GM18508 (cell line): ENCODE measurements at regions not wholly inside any gene's neighbourhood (a gene's known extent, or its start where the extent isn't known, plus 50 kb on each side); places are given as distances from the start of the nearest gene placed in this dataset.

ENCODE experiments used
- ATAC-seq: cut with Tn5 transposase; IDR thresholded peaks from one replicate; pipeline ENCODE4 v1.9.1; 2021; ENCODE audit warnings: moderate number of reproducible peaks; ENCODE audit not compliant: insufficient read depth, unreplicated experiment

DNA sequence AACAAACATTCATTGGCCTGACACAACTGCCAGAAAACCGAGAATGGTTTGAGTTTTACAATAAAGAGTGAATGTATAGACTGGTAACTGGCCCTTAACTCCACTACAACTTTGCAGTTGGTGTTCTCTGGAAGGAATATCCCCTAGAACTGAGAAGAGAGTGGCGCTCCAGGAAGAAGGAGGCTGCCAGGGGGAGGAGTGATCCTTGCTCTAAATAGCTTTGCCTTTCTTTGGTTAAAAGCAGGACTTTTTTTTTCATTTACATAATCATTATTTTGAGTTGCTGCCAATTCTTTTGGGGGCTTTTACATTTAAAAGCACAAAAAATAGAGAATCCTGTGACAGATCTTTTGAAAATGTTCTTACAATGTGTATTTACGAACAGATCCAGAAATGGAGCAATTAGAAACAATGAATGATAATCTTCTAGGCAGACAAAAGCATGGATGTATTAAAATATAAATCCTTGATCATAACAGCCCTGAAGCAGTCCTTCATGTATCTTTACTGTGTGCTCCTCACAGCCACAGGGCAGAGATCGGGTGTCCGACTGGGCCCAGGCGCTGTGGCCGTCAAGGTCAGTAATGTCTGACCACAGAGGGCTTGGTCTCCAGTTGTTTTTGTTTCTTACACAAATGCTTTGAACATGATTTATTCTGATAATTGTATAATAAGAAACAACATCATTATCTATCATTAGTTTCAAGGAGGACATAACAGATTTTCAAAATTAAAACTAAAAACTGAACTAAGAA, 612.2 kb downstream of the HDGFL1 start:
- ATAC-seq: no peak

GRCh38 chr6:23183846-23184245, 614.5 kb downstream of the HDGFL1 start:
- no peak for ATAC-seq

DNA sequence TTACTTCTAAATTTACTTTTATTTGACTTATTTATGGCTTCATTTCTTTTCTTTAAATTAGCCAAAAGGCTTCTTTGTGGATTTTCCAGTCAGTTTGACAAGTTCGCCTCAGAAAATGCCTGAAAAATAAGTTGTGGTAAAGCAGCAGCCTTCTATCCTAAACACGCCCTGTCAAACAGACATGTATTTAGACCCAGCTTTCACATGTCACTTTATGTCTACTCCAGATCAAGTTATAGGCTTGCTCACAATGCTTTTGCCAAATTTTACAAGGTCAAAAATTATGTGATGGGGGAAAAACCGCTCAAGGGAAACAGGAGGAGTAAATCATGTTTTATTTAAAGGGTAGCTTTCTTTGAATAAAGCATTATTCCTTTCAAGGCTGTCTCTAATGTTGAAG, 615.0 kb downstream of the HDGFL1 start:
- no peak for ATAC-seq

GRCh38 chr6:23195487-23195886, 626.1 kb downstream of the HDGFL1 start:
- no peak for ATAC-seq

DNA sequence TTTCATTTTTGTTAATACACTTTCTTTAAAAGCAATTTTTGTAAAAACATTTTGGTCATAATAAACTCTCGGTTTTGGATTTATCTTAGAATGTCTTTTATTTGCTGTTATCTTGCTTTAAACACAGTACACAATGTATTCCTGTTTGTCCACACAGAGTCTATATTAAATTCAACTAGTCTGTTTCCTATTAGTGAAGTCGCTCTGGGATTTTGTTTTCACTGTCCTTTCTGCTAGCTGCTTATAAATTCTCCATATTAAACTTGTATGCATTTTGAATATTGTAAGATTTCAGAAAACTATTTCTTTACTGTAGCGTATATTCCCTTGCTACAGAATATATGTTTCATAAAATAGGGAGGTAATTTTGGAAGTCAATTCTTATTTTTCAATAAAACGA, 630.2 kb downstream of the HDGFL1 start:
- no peak for ATAC-seq

GRCh38 chr6:23200946-23201345, 631.6 kb downstream of the HDGFL1 start:
- ATAC-seq: no peak

DNA sequence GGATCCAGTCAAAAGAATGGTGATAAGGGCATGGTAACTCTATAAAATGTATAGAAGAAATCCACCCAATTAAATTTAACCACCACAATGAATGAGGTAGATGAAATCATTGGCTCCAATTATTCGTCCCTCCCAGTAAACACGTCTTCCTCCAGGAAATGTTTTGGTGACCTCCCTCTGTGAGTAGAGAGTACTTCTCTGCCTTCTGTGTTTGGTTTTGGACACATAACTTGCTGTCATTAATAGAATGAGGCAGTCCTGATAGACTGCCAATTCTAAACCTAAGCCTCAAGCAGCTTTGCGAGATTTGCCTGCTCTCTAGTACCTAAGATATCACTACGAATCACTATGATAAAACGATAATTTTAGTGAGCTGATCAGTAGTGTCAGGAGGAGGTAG, 632.8 kb downstream of the HDGFL1 start:
- no peak for ATAC-seq

DNA sequence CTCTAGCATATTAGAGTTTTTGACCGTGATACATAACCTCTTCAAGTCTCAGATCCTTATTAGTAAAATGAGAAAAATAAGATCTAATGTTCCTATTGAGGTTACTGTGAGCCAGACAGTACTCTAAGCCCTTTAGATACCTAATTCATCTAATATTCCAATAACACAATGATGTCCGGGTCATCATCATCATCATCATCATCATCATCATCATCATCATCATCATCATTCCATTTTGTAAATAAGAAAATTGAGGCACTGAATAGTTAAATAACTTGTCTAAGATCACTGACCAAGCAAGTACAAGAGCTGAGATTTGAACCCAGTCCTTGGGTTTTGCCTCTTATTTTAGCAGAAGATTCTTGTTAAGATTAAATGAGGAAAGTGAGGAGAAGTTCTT, 643.0 kb downstream of the HDGFL1 start:
- no peak for ATAC-seq

DNA sequence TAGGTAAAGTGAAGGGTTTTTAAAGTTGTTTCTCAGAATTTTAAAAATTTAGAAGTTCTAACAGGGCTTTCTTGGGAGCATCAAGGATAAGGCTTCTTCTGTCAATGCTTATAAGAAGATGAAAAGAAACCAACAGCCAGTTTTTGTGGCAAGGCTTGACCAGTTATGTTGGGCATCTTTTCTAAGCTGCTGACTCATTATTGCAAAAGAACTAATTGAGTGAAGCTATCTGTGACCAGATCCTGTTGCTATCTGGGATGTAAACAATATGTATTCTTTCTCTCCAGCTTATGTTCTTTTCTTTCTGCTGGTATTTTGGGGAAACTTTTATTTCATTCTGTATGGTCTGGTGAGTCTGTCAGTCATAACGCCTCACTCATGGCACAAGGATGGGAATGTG, 643.8 kb downstream of the HDGFL1 start:
- ATAC-seq: no peak

DNA sequence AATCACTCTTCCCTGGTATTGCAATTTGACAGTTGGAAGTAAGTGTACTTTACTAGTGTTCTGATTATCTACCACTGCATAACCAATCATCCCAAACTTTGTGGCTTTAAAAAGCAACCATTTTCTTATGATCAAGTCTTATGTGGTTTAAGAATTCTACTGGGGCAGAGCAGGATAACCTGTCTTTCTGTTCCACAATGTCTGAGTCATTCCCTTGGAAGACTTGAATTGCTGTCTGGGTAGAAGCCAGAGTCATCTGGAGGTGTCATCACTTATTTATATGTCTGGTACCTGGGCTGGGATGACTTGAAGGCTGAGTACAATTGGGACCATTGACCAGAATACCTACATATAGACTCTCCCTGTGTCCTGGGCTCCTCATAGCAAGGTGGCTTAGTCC, 644.3 kb downstream of the HDGFL1 start:
- no peak for ATAC-seq

DNA sequence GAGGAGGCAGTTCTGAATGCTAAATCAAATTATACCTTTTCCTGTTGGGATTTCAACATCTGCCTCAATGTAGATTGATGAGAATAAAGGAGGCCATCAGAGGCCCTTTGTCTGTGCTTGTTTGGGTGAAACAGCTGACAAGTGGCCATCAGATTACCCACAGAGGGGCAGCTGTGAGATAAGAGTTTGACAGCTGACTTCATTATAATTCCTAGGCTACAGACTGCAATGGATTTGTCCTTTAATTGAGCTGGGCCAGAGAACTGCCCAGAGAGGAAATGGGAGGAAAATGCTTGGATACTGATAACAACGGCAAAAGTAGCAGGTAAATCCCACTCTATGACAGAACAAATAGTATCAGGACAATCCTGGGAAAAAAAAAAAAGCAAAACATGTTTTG, 649.4 kb downstream of the HDGFL1 start:
- no peak for ATAC-seq

GRCh38 chr6:23222724-23223123, 653.4 kb downstream of the HDGFL1 start:
- no peak for ATAC-seq

GRCh38 chr6:23224540-23224939, 655.2 kb downstream of the HDGFL1 start:
- no peak for ATAC-seq

- no peak for ATAC-seq
These were observed 659.2 kb downstream of the HDGFL1 start for GRCh38 chr6:23228439-23229024.

DNA sequence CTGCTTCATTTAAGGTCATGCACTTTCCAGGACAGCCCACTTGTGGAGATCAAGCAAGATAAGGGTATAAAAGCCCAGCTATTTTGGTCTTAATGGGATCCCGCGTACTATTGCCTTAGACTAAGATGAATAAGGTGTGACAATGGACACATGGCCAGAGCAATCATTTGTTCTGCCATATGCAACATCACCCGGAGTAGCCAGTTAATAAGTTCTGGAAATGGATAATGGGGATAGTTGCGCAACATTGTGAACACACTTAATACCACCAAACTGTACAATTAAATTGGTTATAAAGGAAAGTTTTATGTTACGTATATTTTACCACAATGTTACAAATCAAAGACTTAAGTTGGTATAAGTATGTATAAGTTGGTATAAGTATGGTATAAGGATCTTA, 674.5 kb downstream of the HDGFL1 start:
- ATAC-seq: no peak

DNA sequence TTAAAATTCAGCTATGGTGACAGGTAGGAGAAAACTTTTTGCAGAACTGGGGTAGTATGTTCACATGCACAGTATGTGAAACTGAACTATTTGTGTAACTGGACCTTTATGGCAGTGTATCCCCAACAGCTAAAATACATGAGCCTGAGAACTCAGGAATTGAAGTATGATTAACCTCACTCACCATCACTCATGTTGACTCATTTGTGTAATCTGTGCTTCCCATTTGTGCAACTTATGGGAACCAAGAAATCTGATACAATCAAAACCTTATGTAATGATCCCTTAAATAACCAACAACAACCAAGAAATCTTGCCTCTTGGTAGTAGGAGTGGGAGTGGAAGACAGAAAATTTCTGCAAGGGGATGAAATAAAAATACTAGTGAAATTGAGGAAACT, 674.9 kb downstream of the HDGFL1 start:
- no peak for ATAC-seq

DNA sequence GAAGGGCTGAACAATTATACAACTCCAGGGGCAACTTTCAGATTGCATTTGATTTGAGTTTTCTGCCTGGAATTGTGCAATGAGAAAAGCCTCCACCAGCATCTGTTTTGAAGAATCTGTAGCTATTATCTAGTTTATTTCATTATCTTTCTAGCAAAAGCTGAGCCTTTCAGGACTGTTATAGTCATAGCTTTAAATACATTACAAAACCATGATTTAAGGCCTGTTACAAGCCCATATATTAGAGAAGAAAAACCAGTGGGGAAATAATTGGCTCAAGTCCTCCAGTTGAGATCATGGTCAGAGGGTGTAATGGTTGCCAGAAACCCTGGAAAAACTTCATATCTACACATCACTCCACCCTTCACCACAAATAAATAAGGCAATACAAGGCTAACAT, 676.2 kb downstream of the HDGFL1 start:
- no peak for ATAC-seq

GRCh38 chr6:23246896-23247295, 677.5 kb downstream of the HDGFL1 start:
- ATAC-seq: no peak

- ATAC-seq: no peak
These were observed 681.2 kb downstream of the HDGFL1 start for GRCh38 chr6:23250556-23250955.

DNA sequence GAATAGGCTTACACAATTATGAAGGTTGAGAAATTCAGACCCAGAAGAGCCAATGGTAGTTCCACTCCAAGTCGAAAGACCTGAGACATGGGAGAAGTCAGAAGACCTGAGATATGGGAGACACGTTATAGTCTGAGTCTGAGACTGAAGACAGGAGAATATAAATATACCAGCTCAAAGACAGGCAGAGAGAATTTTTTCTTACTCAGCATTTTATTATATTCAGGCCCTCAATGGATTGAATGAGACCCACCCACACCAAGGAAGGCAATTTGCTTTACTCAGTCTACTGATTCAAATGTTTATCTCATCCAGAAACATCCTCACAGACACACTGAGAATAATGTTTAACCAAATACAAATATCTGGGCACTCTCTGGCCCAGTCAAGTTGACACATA, 693.5 kb downstream of the HDGFL1 start:
- ATAC-seq: no peak

DNA sequence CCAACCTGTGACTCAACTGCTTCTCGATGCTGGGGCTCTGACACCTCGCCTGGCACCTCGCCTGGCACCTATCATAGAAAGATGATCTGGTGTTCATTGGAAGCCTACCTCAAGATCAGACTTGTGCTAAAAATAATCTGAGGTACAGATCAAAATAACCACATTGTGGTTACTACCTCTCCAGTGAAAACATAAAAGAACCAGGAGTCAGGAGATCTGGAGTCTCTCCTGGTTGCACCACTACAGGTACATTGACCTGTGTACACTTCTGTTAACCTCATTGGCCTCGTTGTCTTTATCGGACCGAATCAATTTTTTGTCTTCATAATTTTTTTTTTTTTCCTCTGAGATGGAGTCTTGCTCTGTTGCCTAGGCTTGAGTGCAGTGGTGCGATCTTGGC, 695.9 kb downstream of the HDGFL1 start:
- no peak for ATAC-seq

DNA sequence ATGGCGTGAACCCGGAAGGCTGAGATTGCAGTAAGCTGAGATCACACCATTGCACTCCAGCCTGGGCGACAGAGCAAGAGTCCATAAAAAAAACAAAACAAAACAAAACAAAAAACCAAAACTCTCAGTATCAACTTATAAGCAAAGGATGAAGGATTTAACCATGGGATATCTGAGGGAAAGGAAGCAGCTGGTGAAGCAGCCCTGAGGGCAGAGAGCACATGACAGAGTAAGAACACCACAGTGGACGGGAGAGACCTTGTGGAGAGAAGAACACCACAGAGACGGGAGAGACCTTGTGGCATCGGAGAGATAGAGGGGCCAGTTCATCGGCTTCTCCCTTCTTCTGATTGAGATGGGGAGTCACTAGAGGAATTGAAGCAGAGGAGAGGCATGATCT, 697.2 kb downstream of the HDGFL1 start:
- no peak for ATAC-seq
